Natural killer cell (primary cell): ENCODE measurements at regions not wholly inside any gene's neighbourhood (a gene's known extent, or its start where the extent isn't known, plus 50 kb on each side); places are given as distances from the start of the nearest gene placed in this dataset.

Experiments used
- ATAC-seq, 3 donors: fragments of 150-1000 bp in 2 of 3; fragments of 200-7000 bp in 1 of 3; cut with Tn5 transposase; 1 replicate in 1 of 3; 2 replicates in 2 of 3; pipeline ENCODE4 v1.10.0; 2021; ENCODE audit warnings: mild to moderate bottlenecking in 2 of 3, moderate library complexity in 2 of 3
- DNase-seq, 2 donors: peaks; one replicate each; pipeline versions ENCODE4 v3.0.0 to v3.0.0-alpha.2; 2013 to 2021; ENCODE audit warnings: mixed read lengths in 1 of 2
- H3K27ac ChIP-seq: one replicate; pipeline ENCODE4 v1.5.1; 2013; ENCODE audit warnings: mild to moderate bottlenecking, low read length
- H3K27me3 ChIP-seq: one replicate; pipeline ENCODE4 v1.6.1; 2013; ENCODE audit warnings: low read length; ENCODE audit not compliant: control insufficient read depth, insufficient read depth
- H3K36me3 ChIP-seq: one replicate; pipeline ENCODE4 v1.6.1; 2013; ENCODE audit warnings: low read length; ENCODE audit not compliant: control insufficient read depth, insufficient read depth
- H3K4me1 ChIP-seq: one replicate; pipeline ENCODE4 v1.6.1; 2013; ENCODE audit warnings: low read length; ENCODE audit not compliant: control insufficient read depth, insufficient read depth
- H3K4me3 ChIP-seq: one replicate; pipeline ENCODE4 v1.5.1; 2013; ENCODE audit warnings: low read length
- H3K9me3 ChIP-seq: one replicate; pipeline ENCODE4 v1.6.1; 2013; ENCODE audit warnings: low read length; ENCODE audit not compliant: control insufficient read depth, insufficient read depth
- H3K27ac Mint-ChIP-seq, 2 donors: one replicate each; pipeline ENCODE4 v1.8.0; 2022; ENCODE audit warnings: mild to moderate bottlenecking in 2 of 2, mixed read lengths in 2 of 2, moderate library complexity in 1 of 2
- H3K27me3 Mint-ChIP-seq, 2 donors: one replicate each; pipeline ENCODE4 v1.8.0; 2022; ENCODE audit warnings: low read depth in 2 of 2, mixed read lengths in 2 of 2
- H3K36me3 Mint-ChIP-seq: one replicate; pipeline ENCODE4 v1.8.0; 2022; ENCODE audit warnings: mixed read lengths
- H3K4me1 Mint-ChIP-seq, 2 donors: one replicate each; pipeline ENCODE4 v1.8.0; 2022; ENCODE audit warnings: mixed read lengths in 2 of 2
- H3K4me3 Mint-ChIP-seq: one replicate; pipeline ENCODE4 v1.8.0; 2022; ENCODE audit warnings: mild to moderate bottlenecking, moderate library complexity, mixed read lengths
- H3K9me3 Mint-ChIP-seq, 2 donors: one replicate each; pipeline ENCODE4 v1.8.0; 2022; ENCODE audit warnings: mixed read lengths in 2 of 2
- CTCF ChIP-seq: fragments of 200-600 bp; IDR thresholded peaks from one replicate; pipeline ENCODE4 v1.8.0; 2022; ENCODE audit warnings: antibody characterized with exemption
- WGBS: methylation state at CpG from one replicate; pipeline ENCODE4 v1.1.7; 2013; ENCODE audit warnings: missing lambda C conversion rate; ENCODE audit not compliant: insufficient coverage; 5-methylcytosine and 5-hydroxymethylcytosine counted together
- intact Hi-C: fragments of 100-400 bp; cut with micrococcal nuclease; formaldehyde crosslinking; loops from one replicate; pipeline ENCODE4 v1.14.2; 2022

- ATAC-seq (no peak), DNase-seq (no peak)
- no peaks in the 10 kb centered on the region for H3K9me3 Mint-ChIP-seq
- H3K27ac Mint-ChIP-seq, result no peak overlapping the region
- no peaks in the 10 kb centered on the region for H3K36me3 ChIP-seq
- H3K4me1 Mint-ChIP-seq, result no peaks in the 10 kb centered on the region
- H3K36me3 Mint-ChIP-seq, result no peaks in the 10 kb centered on the region
- TF ChIP-seq CTCF, result no peak
- no peaks in the 10 kb centered on the region for H3K27me3 ChIP-seq
- intact Hi-C loops, result no loop called here
- no peak overlapping the region for H3K27ac ChIP-seq
- no peaks in the 10 kb centered on the region for H3K4me1 ChIP-seq
- 43% methylated on average over 1 of the region's 1 CpG for WGBS
- H3K4me3 Mint-ChIP-seq, result no peak overlapping the region
- no peaks in the 10 kb centered on the region for H3K9me3 ChIP-seq
- no peaks in the 10 kb centered on the region for H3K27me3 Mint-ChIP-seq
- no peak overlapping the region for H3K4me3 ChIP-seq
Measured at GRCh38 chrX:138928737-138929459, 217.4 kb upstream of the FGF13 start.

GRCh38 chrX:138925330-138925729, 213.8 kb upstream of the FGF13 start:
- no peak overlapping the region for H3K4me3 Mint-ChIP-seq
- no peaks in the 10 kb centered on the region for H3K27me3 Mint-ChIP-seq
- DNase-seq, result peak in 1 of 2 donors; percentile 0
- TF ChIP-seq CTCF, result no peak
- ATAC-seq, result no peak
- H3K4me1 Mint-ChIP-seq, result no peaks in the 10 kb centered on the region
- Histone ChIP-seq H3K36me3 (no peaks in the 10 kb centered on the region), H3K9me3 (no peaks in the 10 kb centered on the region), H3K27me3 (no peaks in the 10 kb centered on the region), H3K4me1 (no peaks in the 10 kb centered on the region), H3K4me3 (no peak overlapping the region), H3K27ac (no peak overlapping the region)
- no peak overlapping the region for H3K27ac Mint-ChIP-seq
- no peaks in the 10 kb centered on the region for H3K9me3 Mint-ChIP-seq
- intact Hi-C loops, result no loop called here
- no peaks in the 10 kb centered on the region for H3K36me3 Mint-ChIP-seq
- WGBS, result 35% methylated on average over 2 of the region's 3 CpGs

- H3K27me3 Mint-ChIP-seq, result no peaks in the 10 kb centered on the region
- no peak for ATAC-seq
- H3K9me3 ChIP-seq, result no peaks in the 10 kb centered on the region
- TF ChIP-seq CTCF, result no peak
- H3K27me3 ChIP-seq, result no peaks in the 10 kb centered on the region
- intact Hi-C loops, result no loop called here
- H3K9me3 Mint-ChIP-seq, result no peaks in the 10 kb centered on the region
- DNase-seq, result no peak
- H3K36me3 ChIP-seq, result no peaks in the 10 kb centered on the region
- no peak overlapping the region for H3K27ac Mint-ChIP-seq
- no peaks in the 10 kb centered on the region for H3K4me1 Mint-ChIP-seq
- no peak overlapping the region for H3K27ac ChIP-seq
- no peaks in the 10 kb centered on the region for H3K36me3 Mint-ChIP-seq
- no peak overlapping the region for H3K4me3 ChIP-seq
- no peaks in the 10 kb centered on the region for H3K4me1 ChIP-seq
- H3K4me3 Mint-ChIP-seq, result no peak overlapping the region
Measured at GRCh38 chrX:138923805-138924204, 212.3 kb upstream of the FGF13 start.

- intact Hi-C loops, result no loop called here
- Mint-ChIP-seq H3K36me3 (no peaks in the 10 kb centered on the region), H3K9me3 (no peaks in the 10 kb centered on the region), H3K4me3 (no peak overlapping the region), H3K27me3 (no peaks in the 10 kb centered on the region), H3K27ac (no peak overlapping the region), H3K4me1 (no peaks in the 10 kb centered on the region)
- no peak overlapping the region for H3K27ac ChIP-seq
- no peaks in the 10 kb centered on the region for H3K27me3 ChIP-seq
- no CpG with 5 or more reads among the region's 2 CpGs for WGBS
- no peak for TF ChIP-seq CTCF
- no peak for ATAC-seq
- no peaks in the 10 kb centered on the region for H3K36me3 ChIP-seq
- H3K4me3 ChIP-seq, result no peak overlapping the region
- DNase-seq, result no peak
- H3K4me1 ChIP-seq, result no peaks in the 10 kb centered on the region
- no peaks in the 10 kb centered on the region for H3K9me3 ChIP-seq
Measured at GRCh38 chrX:138921031-138921430, 209.5 kb upstream of the FGF13 start.
